NCI-H2227 treated with DMSO at 0.1 percent for 48 hours (cell line): ENCODE measurements at regions not wholly inside any gene's neighbourhood (a gene's known extent, or its start where the extent isn't known, plus 50 kb on each side); places are given as distances from the start of the nearest gene placed in this dataset.
A peak's percentile ranks its signal among the peaks of the same experiment; 100 is the strongest.

Experiments
- DNase-seq: peaks from one replicate; lab custom pipeline; 2025; lab: John Stamatoyannopoulos, UW

GRCh38 chr2:45275242-45275805, 266.1 kb upstream of the SIX2 start:
- no peak for DNase-seq

GRCh38 chr2:45274250-45274926, 265.1 kb upstream of the SIX2 start:
- DNase-seq, result no peak

- DNase-seq, result no peak
These were observed 264.4 kb upstream of the SIX2 start for GRCh38 chr2:45273412-45274249.

GRCh38 chr2:45272549-45273265, 263.5 kb upstream of the SIX2 start:
- DNase-seq, result no peak

- DNase-seq, result no peak
These were observed 260.0 kb upstream of the SIX2 start for GRCh38 chr2:45269149-45269793.

GRCh38 chr2:45268631-45269030, 259.4 kb upstream of the SIX2 start:
- no peak for DNase-seq

GRCh38 chr2:45267062-45267792, 258.0 kb upstream of the SIX2 start:
- no peak for DNase-seq

GRCh38 chr2:45265336-45265735, 256.1 kb upstream of the SIX2 start:
- no peak for DNase-seq

- no peak for DNase-seq
These were observed 255.3 kb upstream of the SIX2 start for GRCh38 chr2:45264227-45265225.

- no peak for DNase-seq
These were observed 253.9 kb upstream of the SIX2 start for GRCh38 chr2:45263147-45263546.

GRCh38 chr2:45261746-45262145, 252.5 kb upstream of the SIX2 start:
- peak; percentile 24 for DNase-seq

GRCh38 chr2:45260946-45261345, 251.7 kb upstream of the SIX2 start:
- DNase-seq, result no peak

GRCh38 chr2:45259547-45260160, 250.4 kb upstream of the SIX2 start:
- DNase-seq, result no peak

- DNase-seq, result no peak
These were observed 249.9 kb upstream of the SIX2 start for GRCh38 chr2:45259138-45259537.

- DNase-seq, result no peak
These were observed 249.1 kb upstream of the SIX2 start for GRCh38 chr2:45258311-45258710.

- DNase-seq, result no peak
These were observed 248.6 kb upstream of the SIX2 start for GRCh38 chr2:45257820-45258219.

- no peak for DNase-seq
These were observed 247.8 kb upstream of the SIX2 start for GRCh38 chr2:45256867-45257641.

GRCh38 chr2:45256173-45256866, 247.1 kb upstream of the SIX2 start:
- DNase-seq, result no peak
